ENCODE measurements at regions not wholly inside any gene's neighbourhood (a gene's known extent, or its start where the extent isn't known, plus 50 kb on each side); places are given as distances from the start of the nearest gene placed in this dataset.

GRCh38 chr2:185179743-185180142 is 558.9 kb upstream of the FSIP2 start:
- DNase-seq (ENCODE audit: extremely low read depth, low read depth): no peak
- no peak for TF ChIP-seq CTCF (IDR thresholded peaks at IDR 0.05; ENCODE audit: low read depth, low read length, missing control alignments)
- H3K4me3 ChIP-seq (replicated peaks; ENCODE audit: low read depth, low read length): no peak overlapping the region

GRCh38 chr2:185181901-185182300 is 556.7 kb upstream of the FSIP2 start:
- H3K4me3 ChIP-seq (replicated peaks; ENCODE audit: low read depth, low read length): no peak overlapping the region
- DNase-seq (ENCODE audit: extremely low read depth, low read depth): no peak
- no peak for TF ChIP-seq CTCF (IDR thresholded peaks at IDR 0.05; ENCODE audit: low read depth, low read length, missing control alignments)

- H3K4me3 ChIP-seq (replicated peaks; ENCODE audit: low read depth, low read length): no peak overlapping the region
- no peak for DNase-seq (ENCODE audit: extremely low read depth, low read depth)
- no peak for TF ChIP-seq CTCF (IDR thresholded peaks at IDR 0.05; ENCODE audit: low read depth, low read length, missing control alignments)
Observed at GRCh38 chr2:185185044-185185443, 553.6 kb upstream of the FSIP2 start.

GRCh38 chr2:185187421-185187820 is 551.2 kb upstream of the FSIP2 start:
- no peak for TF ChIP-seq CTCF (IDR thresholded peaks at IDR 0.05; ENCODE audit: low read depth, low read length, missing control alignments)
- no peak overlapping the region for H3K4me3 ChIP-seq (replicated peaks; ENCODE audit: low read depth, low read length)
- DNase-seq (ENCODE audit: extremely low read depth, low read depth): no peak

GRCh38 chr2:185188656-185189055 is 549.9 kb upstream of the FSIP2 start:
- no peak for DNase-seq (ENCODE audit: extremely low read depth, low read depth)
- no peak overlapping the region for H3K4me3 ChIP-seq (replicated peaks; ENCODE audit: low read depth, low read length)
- no peak for TF ChIP-seq CTCF (IDR thresholded peaks at IDR 0.05; ENCODE audit: low read depth, low read length, missing control alignments)

GRCh38 chr2:185201063-185201462 is 537.5 kb upstream of the FSIP2 start:
- no peak for DNase-seq (ENCODE audit: extremely low read depth, low read depth)
- TF ChIP-seq CTCF (IDR thresholded peaks at IDR 0.05; ENCODE audit: low read depth, low read length, missing control alignments): no peak
- no peak overlapping the region for H3K4me3 ChIP-seq (replicated peaks; ENCODE audit: low read depth, low read length)

- DNase-seq (ENCODE audit: extremely low read depth, low read depth): no peak
- no peak for TF ChIP-seq CTCF (IDR thresholded peaks at IDR 0.05; ENCODE audit: low read depth, low read length, missing control alignments)
- H3K4me3 ChIP-seq (replicated peaks; ENCODE audit: low read depth, low read length): no peak overlapping the region
Observed at GRCh38 chr2:185202381-185202780, 536.2 kb upstream of the FSIP2 start.

All from HFF-Myc (cell line).